Activated CD4-positive, alpha-beta memory T cell treated with anti-CD3 and anti-CD28 coated beads for 36 hours (primary cell): ENCODE measurements at regions not wholly inside any gene's neighbourhood (a gene's known extent, or its start where the extent isn't known, plus 50 kb on each side); places are given as distances from the start of the nearest gene placed in this dataset. TPM values are rescaled to one million over a fixed set of nuclear protein-coding genes. Genes with fewer than 3 reads are reported as not detected.

ENCODE experiments used
- microRNA-seq: library from miRNA; unstranded; fragments of <30 nt; microRNA quantifications from one replicate; pipeline ENCODE4 v1.2.0, GENCODE V29; 2022; ENCODE audit warnings: borderline number of aligned reads, borderline microRNAs expressed, borderline replicate concordance

Small RNA genes lying in the stretch of these regions (microRNA-seq; reads per million reads assigned to microRNA genes)
- not detected for gene MIR4477B
